GM19463 (cell line): ENCODE measurements at regions not wholly inside any gene's neighbourhood (a gene's known extent, or its start where the extent isn't known, plus 50 kb on each side); places are given as distances from the start of the nearest gene placed in this dataset.
"Not testable (repeated sequence)": the region's sequence is repeated elsewhere in the genome, so short reads cannot be mapped to it uniquely, and the experiment has no call there.

Experiments
- ATAC-seq: cut with Tn5 transposase; IDR thresholded peaks from one replicate; pipeline ENCODE4 v1.9.1; 2021; ENCODE audit warnings: mild to moderate bottlenecking, moderate library complexity; ENCODE audit not compliant: unreplicated experiment

DNA sequence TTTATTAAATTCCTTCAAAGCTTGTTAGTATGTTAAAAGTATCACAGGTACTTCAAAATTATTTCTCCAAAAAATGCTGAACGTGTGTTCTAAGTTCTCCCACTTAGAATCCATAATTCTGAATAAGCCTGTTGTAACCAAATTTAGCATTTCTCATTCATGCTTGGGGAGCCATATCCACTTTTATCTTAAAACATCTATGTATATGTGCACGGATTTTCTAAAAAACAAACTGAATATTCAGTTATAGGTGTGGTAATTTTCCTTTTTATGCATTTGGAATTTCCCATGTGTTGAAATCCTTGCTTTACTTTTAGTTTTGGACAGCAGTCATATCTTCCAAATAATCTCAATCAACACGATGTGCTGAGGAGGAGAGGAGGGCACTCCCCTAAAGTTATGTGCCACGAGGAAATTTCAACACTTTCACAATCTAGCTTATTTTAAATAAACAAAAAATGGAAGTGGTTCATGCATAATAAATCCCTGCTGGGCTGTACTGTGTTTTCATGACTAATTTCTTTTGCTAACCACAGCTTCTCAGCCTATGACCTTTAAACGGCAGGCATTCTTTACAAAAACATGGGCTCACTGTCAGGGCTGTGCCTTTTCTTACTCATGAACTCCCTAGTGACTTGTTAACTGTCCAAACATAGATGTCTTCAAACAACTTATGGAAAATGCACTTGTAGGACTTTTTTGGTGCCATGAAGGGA lies 380.3 kb upstream of the SEMA3C start:
- ATAC-seq = no peak

DNA sequence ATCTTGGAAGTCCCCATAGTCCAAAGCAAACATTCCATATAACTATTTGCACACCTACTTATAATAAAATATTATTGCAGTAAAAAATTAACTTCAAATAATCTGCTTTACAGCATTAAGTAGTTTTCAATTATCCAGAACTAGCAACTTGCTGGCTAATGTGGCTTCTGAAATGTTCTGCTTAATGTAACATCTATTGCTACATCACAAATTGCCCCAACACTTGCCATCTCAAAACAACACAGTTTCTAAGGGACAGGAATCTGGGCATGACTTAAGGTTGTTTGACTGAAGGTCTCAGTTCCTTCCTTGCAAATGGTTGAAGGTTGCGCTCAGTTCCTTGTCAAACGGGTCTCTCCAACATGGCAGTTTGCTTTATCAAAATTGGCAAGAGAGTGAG lies 378.5 kb upstream of the SEMA3C start:
- no peak for ATAC-seq

- no peak for ATAC-seq
Measured at GRCh38 chr7:81296726-81297125, 377.9 kb upstream of the SEMA3C start.

DNA sequence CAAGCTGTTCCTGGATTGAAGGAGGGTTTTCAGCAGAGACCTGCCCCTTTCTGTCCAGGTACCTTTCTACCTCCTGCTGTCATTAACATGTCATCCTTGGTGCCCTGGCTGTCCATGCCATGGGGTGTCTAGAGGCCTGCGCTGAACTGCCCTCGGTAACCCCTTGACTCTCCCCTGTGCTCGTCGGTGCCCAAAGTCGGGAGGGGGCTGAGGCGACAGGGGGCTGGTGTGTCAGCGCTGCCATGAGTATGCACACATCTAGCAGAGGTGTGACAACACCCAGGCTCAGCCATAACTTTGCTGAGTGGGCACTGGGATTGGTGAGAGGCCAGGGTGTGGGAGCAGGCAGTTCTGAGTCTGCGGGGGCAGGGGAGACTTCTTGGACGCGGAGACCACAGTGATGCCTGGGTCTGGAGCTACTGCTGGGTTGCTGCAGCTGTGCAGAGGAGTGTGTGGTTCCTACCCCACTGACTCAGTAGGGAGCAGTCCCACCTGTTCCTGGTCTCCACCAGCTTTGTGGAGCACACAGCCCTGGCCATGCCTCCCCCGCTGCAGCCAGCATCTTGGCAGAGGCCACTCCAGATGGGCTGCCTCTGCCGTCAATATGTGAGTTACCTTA lies 376.2 kb upstream of the SEMA3C start:
- ATAC-seq = no peak

DNA sequence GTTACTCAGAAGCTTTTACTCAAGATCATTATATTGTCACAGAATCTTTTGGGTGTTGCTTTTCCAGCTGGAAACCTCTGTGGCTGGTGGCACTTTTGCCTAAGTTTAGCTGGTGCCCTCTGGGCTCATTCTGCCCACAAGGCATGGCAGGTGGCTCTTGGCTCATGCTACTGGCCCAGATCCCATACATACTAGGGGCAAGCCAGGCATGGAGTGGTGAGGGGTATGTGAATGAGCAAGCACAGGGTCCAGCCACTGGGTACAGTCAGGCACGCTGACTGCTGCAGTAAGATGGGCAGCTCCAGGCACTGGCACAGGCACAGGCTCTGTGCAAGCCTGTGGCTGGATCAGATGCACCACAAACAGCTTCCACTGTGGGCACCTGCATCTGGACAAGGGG lies 375.0 kb upstream of the SEMA3C start:
- ATAC-seq = no peak

DNA sequence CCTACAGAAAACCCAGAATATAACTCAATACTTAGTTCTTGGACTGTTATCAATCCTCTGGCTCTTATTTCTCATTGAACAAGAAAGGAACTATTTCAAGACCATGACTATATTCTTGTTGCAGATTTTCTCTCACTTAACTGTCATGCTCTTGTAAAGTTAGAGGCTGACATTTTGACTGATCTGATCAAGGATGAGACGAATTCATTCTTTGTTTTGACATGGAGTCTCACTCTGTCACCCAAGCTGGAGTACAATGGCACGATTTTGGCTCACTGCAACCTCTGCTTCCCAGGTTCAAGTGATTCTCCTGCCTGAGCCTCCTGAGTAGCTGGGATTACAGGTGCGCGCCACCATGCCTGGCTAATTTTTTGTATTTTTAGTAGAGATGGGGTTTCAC lies 367.9 kb upstream of the SEMA3C start:
- ATAC-seq = not testable (repeated sequence)

DNA sequence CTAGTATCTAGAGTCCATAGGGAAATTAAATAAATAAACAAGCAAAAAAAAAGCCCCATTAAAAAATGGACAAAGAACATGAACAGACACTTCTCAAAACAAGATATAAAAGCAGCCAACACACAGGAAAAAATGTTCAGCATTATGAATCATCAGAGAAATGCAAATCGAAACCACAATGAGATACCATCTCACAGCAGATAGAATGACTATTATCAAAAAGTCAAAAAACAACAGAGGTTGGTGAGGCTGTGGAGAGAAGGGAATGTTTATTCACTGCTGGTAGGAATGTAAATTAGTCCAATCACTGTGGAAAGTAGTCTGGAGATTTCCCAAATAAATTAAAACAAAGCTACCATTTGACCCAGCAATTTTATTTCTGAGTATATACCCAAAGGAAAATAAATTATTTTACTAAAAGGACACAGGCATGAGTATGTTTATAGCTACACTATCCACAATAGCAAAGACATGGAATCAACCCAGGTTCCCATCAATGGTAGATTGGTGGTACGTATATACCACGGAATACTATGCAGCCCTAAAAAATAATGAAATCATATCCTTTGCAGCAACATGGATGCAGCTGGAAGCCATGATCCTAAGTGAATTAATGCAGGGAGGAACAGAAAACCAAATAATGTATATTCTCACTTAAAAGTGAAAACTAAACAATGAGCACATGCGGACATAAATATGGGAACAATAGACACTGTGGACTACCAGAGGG lies 366.5 kb upstream of the SEMA3C start:
- ATAC-seq = no peak

DNA sequence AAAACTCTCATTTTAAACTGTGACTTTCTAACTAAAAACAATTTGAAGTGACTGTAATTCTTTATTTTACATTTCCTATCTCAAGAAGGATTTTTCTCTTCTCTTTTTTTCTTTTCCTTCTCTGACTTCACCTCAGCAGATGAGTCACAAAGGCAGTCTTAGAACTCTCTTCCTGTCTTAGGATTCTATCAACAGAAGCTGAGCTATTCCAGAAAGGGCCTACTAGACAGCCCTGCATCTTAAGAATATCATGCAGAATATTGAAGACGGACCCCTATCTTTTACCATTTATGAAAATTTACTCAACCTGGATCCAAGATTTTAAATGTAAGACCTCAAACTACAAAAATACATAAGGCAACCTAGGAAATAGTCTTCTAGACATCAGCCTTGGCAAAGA lies 365.7 kb upstream of the SEMA3C start:
- ATAC-seq = no peak

- ATAC-seq = no peak
Measured at GRCh38 chr7:81280531-81280930, 361.7 kb upstream of the SEMA3C start.

DNA sequence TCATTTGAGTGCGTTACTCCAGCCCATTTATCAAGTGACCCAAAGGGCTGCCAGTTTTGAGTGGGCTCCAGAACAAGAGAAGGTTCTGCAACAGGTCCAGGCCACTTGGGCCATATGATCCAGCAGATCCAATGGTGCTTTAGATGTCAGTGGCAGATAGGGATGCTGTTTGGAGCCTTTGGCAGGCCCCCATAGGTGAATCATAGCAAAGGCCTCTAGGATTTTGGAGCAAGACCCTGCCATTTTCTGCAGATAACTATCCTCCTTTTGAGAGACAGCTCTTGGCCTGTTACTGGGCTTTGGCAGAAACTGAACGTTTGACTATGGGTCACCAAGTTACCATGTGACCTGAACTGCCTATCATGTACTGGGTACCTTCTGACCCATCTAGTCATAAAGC lies 358.8 kb upstream of the SEMA3C start:
- ATAC-seq = no peak

DNA sequence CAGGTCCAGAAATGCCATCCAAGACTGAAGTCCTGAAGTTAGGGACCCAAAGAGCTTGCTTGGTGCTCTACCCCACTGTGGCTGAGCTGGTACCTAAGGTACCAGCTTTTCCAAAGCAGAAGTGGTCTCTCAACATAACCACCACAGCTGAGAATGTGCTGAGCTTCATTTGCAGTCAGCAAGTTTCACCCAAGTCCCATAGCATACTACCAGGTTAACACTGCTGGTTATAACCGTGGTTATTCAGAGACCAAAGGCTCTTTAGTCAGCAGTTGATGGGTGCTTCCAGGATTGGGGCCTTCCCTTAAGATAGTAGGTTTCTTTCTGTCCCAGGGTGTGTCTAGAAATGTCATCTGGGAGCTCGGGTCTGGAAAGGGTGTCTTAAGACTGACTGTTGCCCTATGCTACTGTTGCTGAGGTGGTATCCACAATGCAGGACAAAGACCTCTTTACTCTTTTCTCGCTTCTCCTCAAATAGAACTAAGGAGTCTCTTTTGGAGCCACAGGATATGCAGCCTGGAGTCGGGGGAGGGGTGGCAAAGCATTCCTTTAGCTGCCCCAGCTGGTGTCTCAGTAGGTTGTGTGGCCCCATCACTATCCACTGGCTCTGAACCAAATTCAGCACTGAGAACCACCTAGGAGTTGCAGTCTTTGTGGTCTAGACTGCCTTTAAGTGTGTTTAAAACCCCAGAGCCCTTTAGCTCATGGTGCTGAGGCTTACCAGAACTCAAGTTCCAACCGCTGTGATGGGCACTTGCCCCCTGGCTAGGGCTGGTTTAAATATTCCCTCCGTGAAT lies 354.9 kb upstream of the SEMA3C start:
- ATAC-seq = no peak

DNA sequence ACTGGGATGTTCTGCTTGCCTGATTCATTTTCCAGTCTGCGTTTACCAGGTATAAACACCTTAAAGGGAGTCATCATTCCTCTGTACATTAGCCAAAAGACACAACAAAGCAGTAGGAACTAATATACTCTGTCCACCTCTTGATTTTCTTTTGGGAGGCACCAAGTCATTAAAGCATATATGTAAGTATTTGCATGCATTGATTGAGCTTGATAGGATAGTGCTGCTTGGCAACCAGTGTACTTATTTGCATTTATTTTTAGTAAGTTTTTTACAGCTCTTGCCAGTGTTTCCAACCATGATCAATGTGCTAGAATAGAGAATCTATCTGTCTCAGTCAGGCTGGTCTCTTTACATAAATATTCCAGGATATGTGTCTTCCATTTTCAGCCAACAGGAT lies 353.3 kb upstream of the SEMA3C start:
- no peak for ATAC-seq

DNA sequence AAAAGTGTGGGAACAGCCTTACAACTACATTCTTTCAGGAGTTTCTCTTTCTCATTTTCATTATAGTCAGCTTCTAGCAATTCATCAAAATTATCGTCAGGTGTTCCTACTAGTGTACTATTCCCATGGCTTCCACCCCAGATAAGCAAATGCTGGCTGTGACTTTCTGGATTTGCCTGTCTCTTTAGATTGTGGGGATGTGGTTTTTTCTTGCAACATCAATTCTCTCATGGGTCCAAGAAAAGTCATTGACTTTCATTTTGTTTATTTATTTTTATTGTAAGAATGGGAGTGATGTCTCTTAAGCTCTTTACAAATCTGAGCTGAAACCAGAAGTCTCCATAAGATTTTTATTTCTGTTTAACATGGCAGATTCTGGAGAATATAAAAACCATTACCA lies 349.7 kb upstream of the SEMA3C start:
- no peak for ATAC-seq

- ATAC-seq = no peak
Measured at GRCh38 chr7:81267508-81267907, 348.7 kb upstream of the SEMA3C start.

DNA sequence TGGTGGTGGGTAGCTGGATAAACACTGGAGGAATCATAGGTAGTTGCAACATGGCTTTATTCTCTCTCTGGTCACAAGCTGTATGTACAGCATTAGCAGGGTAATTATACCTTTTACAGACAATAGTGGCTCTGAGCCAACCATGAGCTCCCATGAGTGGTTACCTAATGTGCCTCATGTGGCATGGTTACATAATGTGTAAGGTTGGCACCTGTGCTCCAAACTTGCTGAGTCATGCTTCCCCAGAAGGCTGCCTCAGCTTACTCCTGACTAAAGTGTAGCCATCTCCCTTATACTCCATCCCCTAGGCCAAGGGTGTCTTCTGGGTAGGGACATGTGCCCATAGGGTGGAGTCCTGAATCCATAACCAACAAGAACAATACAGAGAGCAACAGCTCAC lies 345.3 kb upstream of the SEMA3C start:
- ATAC-seq = no peak

GRCh38 chr7:81260152-81260551 lies 341.3 kb upstream of the SEMA3C start:
- no peak for ATAC-seq

GRCh38 chr7:81256991-81257390 lies 338.1 kb upstream of the SEMA3C start:
- ATAC-seq = no peak

GRCh38 chr7:81248420-81248819 lies 329.6 kb upstream of the SEMA3C start:
- ATAC-seq = no peak

- not testable (repeated sequence) for ATAC-seq
Measured at GRCh38 chr7:81247364-81247763, 328.5 kb upstream of the SEMA3C start.

- ATAC-seq = no peak
Measured at GRCh38 chr7:81245353-81245752, 326.5 kb upstream of the SEMA3C start.

- ATAC-seq = no peak
Measured at GRCh38 chr7:81244224-81244623, 325.4 kb upstream of the SEMA3C start.
